OCI-LY1 (cell line): ENCODE measurements at regions not wholly inside any gene's neighbourhood (a gene's known extent, or its start where the extent isn't known, plus 50 kb on each side); places are given as distances from the start of the nearest gene placed in this dataset.

Source experiments
- CTCF ChIP-seq: fragments of 200-600 bp; sonication (generic), shearing (Covaris generic); IDR thresholded peaks from 2 replicates; pipeline ENCODE4 v1.5.1; 2017; ENCODE audit warnings: mild to moderate bottlenecking, antibody characterized with exemption, low read length, moderate library complexity, mixed read lengths
- EZH2 ChIP-seq: fragments of 200-600 bp; sonication (generic), shearing (Covaris generic); IDR thresholded peaks from 2 replicates; pipeline ENCODE4 v1.8.0; 2017; ENCODE audit warnings: borderline replicate concordance, mixed run types, mild to moderate bottlenecking, antibody characterized with exemption, low read length, moderate library complexity, mixed read lengths

- TF ChIP-seq CTCF (no peak), EZH2 (no peak)
Measured at GRCh38 chr14:29392287-29392686, 535.4 kb downstream of the PRKD1 start.
